GM12872 (cell line): ENCODE measurements at regions not wholly inside any gene's neighbourhood (a gene's known extent, or its start where the extent isn't known, plus 50 kb on each side); places are given as distances from the start of the nearest gene placed in this dataset.

Experiments used
- TF ChIP-seq, protein P1 (sequence below): IDR thresholded peaks from 3 replicates; pipeline ENCODE4 v1.5.1; 2011; ENCODE audit warnings: low read depth, mild to moderate bottlenecking, low read length, moderate library complexity; ENCODE audit not compliant: insufficient read depth

DNA sequence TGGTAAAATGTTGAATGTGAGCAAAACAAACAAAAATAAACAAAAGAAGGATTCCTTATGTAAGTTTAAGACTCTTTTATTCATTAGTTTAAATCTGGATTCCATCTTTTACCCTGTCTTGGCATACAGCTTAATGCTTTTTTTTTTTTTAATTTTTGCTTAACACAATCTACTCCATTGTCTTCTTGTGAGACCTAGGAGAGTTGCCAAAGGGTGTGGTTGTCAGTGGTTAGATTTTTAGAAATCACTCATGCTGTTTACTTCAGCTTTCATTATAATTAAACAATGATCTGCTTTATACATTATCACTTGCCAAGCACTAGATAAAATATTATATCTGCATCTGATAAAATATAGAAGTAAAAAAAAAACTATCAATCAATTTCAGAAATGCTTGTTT lies 77.7 kb upstream of the KITLG start:
- TF ChIP-seq, protein P1, sequence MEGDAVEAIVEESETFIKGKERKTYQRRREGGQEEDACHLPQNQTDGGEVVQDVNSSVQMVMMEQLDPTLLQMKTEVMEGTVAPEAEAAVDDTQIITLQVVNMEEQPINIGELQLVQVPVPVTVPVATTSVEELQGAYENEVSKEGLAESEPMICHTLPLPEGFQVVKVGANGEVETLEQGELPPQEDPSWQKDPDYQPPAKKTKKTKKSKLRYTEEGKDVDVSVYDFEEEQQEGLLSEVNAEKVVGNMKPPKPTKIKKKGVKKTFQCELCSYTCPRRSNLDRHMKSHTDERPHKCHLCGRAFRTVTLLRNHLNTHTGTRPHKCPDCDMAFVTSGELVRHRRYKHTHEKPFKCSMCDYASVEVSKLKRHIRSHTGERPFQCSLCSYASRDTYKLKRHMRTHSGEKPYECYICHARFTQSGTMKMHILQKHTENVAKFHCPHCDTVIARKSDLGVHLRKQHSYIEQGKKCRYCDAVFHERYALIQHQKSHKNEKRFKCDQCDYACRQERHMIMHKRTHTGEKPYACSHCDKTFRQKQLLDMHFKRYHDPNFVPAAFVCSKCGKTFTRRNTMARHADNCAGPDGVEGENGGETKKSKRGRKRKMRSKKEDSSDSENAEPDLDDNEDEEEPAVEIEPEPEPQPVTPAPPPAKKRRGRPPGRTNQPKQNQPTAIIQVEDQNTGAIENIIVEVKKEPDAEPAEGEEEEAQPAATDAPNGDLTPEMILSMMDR = no peak

DNA sequence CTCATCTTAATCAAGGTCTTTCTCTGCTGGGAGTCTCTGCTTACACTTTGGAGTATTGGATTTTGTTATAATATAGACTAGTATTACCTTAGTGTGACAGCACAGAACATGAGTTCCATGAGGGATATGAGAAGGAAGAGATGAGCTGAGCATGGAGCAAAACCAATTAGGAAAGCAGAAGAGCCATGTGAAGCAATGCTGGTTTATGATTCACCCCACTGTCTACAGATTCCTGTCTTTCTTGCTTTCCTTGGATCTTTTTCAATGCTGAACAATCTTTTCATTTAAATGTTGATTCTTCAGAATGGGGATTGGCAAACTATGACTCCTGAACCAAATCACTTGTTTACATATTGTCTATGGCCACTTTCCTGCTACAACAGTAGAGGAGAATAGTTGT lies 70.4 kb upstream of the KITLG start:
- TF ChIP-seq, protein P1 = no peak

DNA sequence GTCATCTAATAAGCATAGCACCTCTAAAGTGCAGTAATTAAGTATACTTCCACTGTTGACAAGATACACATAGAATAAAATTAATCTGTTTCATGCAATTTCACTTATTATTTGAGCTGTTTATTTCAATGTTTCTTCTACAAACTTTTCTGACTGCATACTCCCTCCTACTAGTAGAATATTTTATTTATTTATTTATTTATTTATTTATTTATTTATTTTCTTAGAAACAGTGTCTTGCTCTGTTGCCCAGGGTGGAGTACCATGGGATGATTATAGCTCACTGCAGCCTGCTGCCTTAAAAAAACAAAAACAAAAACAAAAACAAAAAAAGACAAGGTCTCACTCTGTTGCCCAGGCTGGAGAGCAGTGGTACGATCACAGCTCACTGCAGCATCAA lies 68.4 kb upstream of the KITLG start:
- TF ChIP-seq, protein P1 = no peak

DNA sequence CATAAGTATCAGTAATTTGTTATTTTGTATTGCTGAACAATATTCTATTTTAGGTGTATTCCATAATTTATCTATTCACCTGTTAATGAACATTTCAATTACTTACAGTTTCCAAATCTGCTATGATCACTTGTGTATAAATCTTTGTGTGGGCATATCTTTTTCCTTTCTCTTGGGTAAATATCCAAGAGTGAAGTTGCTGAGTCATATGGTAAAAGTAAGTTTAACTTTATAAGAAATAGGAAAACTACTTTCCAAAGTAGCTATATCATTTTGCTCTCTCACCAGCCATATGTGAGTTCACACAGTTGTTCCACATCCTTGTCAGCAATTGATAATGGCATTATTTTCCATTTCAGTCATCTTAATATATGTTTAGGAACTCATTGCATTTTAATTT lies 66.6 kb upstream of the KITLG start:
- TF ChIP-seq, protein P1 = no peak

DNA sequence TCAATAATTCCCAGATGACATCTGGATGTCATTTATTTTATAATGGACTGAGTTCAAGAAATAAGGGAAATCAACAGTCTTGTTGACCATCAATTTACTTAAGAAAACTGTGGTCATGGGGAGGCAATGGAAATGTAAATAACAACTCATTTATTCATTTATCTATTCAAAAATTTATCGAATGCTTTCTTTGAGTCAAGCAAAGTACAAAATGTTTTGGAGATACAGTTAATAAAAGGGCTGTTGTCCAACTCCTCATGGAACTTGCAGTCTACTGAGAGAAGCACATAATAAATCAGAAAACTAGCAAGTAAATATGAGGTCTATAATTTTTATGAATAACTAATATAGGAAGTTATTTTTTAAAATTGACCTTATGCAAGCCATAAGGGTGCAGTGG lies 65.5 kb upstream of the KITLG start:
- TF ChIP-seq, protein P1 = no peak

DNA sequence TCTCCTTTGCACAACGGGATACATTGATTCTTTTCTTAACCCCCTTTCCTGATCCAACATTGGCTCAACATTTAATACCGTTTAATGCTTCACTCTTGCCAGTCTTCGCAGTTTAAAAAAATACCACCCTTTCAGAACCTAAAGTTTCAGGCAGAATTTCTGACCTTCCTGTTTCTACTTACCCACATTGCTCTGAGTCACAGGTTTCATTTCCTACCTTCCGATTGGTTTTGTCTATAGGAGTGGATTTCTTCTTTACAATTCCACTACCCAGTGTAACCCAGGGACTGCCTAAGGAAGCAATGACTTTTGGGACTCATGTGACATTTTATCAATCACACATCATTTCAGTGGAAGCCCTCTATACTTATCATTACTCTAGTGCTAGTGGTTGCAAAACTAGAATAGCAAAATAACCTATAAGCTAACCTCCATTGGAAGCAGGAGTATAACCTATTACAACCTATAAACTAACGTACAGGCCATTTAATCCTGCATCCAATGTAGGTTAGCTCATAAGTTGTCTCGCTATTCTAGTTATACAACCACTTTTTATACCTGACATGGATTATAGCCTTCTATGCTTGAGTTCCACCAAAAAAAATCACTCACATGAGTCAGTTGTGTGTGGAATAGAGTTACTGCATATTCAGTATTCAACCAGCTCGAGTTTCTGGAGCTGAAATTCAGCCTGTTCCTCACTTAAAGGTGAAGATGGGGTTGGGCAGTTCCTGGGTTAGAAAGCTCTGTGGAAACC lies 64.9 kb upstream of the KITLG start:
- TF ChIP-seq, protein P1 = no peak

DNA sequence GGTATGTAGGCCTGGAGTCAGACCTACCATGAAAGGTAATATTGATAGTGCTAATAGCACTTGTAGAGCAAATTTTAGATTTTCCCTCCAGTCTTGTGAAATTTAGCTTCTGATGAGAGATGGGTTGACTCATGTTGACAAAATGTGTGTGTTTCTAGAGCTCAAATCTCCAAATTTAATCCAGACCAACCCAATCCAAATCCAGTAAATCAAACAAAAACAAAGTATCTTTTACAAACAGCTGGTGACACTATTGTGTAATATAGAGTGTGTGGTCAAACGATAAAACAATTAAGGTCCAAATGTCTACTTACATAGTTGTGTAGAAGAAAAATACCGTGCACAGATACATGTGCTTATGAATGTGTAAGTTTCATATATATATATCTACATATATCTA lies 63.4 kb upstream of the KITLG start:
- TF ChIP-seq, protein P1 = no peak
